PC-9 (cell line): ENCODE measurements at regions not wholly inside any gene's neighbourhood (a gene's known extent, or its start where the extent isn't known, plus 50 kb on each side); places are given as distances from the start of the nearest gene placed in this dataset.

Source experiments
- BruUV-seq: library from RNA; stranded (reverse); fragments of 400-500 nt; replicated peaks from 2 replicates; lab custom pipeline; 2021; lab: Mats Ljungman, UMichigan
- CTCF ChIA-PET: fragments of 300-600 bp; sonication (Branson Sonifier 250); formaldehyde crosslinking; loops from one replicate; lab custom pipeline; 2022; ENCODE audit warnings: antibody characterized with exemption; lab: Charles Lee
- POLR2A ChIA-PET: fragments of 300-600 bp; sonication (Branson Sonifier 250); formaldehyde crosslinking; loops from one replicate; lab custom pipeline; 2022; ENCODE audit warnings: antibody characterized with exemption; ENCODE audit not compliant: unreplicated experiment; lab: Charles Lee
- DNase-seq, 2 experiments: peaks; one replicate each; pipeline versions ENCODE4 v3.0.0 to v3.0.0-alpha.2; 2015 to 2022; ENCODE audit warnings: mixed read lengths in 1 of 2
- H2AFZ ChIP-seq: fragments of 200-600 bp; sonication (generic); 2 replicates; pipeline ENCODE4 v1.8.1; 2017; ENCODE audit warnings: antibody characterized with exemption
- H3F3A ChIP-seq: fragments of 200-600 bp; sonication (generic); 2 replicates; pipeline ENCODE4 v1.8.1; 2017; ENCODE audit warnings: antibody characterized with exemption, mild to moderate bottlenecking, low read depth; ENCODE audit not compliant: insufficient read depth
- H3K27ac ChIP-seq: fragments of 200-600 bp; sonication (generic); 2 replicates; pipeline ENCODE4 v1.6.1; 2016; ENCODE audit warnings: mixed run types
- H3K27me3 ChIP-seq: fragments of 200-600 bp; sonication (generic); 2 replicates; pipeline ENCODE4 v1.6.1; 2016; ENCODE audit warnings: low read depth, mixed run types; ENCODE audit not compliant: insufficient read depth
- H3K36me3 ChIP-seq: fragments of 200-600 bp; sonication (generic); 2 replicates; pipeline ENCODE4 v1.6.1; 2016; ENCODE audit warnings: low read depth, mixed run types
- H3K4me1 ChIP-seq: fragments of 200-600 bp; sonication (generic); replicated peaks from 2 replicates; pipeline ENCODE4 v1.6.1; 2016; ENCODE audit warnings: mixed run types; ENCODE audit not compliant: insufficient read depth
- H3K4me2 ChIP-seq: fragments of 200-600 bp; sonication (generic); 2 replicates; pipeline ENCODE4 v1.6.1; 2017; ENCODE audit warnings: mixed run types
- H3K4me3 ChIP-seq: fragments of 200-600 bp; sonication (generic); 2 replicates; pipeline ENCODE4 v1.6.1; 2016; ENCODE audit warnings: mixed run types
- H3K79me2 ChIP-seq: fragments of 200-600 bp; sonication (generic); 2 replicates; pipeline ENCODE4 v1.6.1; 2017; ENCODE audit warnings: low read depth, mixed run types
- H3K9me2 ChIP-seq: fragments of 200-600 bp; sonication (generic); 2 replicates; pipeline ENCODE4 v1.8.1; 2017; ENCODE audit warnings: mild to moderate bottlenecking; ENCODE audit not compliant: insufficient read depth
- H3K9me3 ChIP-seq: fragments of 200-600 bp; sonication (generic); 2 replicates; pipeline ENCODE4 v1.8.1; 2016; ENCODE audit warnings: low read depth; ENCODE audit not compliant: insufficient read depth
- H4K20me1 ChIP-seq: fragments of 200-600 bp; sonication (generic); 2 replicates; pipeline ENCODE4 v1.8.1; 2017; ENCODE audit not compliant: insufficient read depth
- EZH2 ChIP-seq: fragments of 200-600 bp; sonication (generic); IDR thresholded peaks from 2 replicates; pipeline ENCODE4 v1.8.0; 2017; ENCODE audit warnings: antibody characterized with exemption, low read depth
- intact Hi-C: fragments of 100-400 bp; cut with micrococcal nuclease; formaldehyde crosslinking; loops from one replicate; pipeline ENCODE4 v1.10.0; 2022; ENCODE audit not compliant: unreplicated experiment
- TF ChIP-seq, protein P1 (sequence below): fragments of 200-600 bp; sonication (generic); conservative IDR thresholded peaks from 2 replicates; pipeline ENCODE4 v1.6.1; 2017; ENCODE audit warnings: mixed run types, antibody characterized with exemption, mild to moderate bottlenecking, moderate library complexity

DNA sequence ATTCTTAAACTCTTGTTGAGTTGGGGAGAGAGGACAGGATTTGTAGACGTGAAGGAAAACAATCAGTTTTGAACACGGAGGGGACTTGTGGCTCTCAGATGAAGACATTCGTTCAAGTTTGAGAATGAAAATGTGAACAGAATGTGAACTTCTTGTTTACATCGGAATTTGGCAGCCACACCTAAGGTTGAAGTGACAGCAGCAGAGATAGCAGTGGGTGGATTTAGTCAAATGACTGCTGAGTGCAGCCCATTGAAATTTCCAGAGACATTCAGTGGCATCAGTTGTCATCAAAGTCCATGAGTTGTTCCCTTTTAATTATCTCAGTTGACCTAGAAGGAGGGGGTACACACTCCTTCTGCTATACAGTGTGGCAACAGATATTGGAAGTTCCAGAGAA is 280.0 kb downstream of the SEMA3D start:
- H3K4me1 ChIP-seq: no peaks in the 10 kb centered on the region
- no peaks in the 10 kb centered on the region for H3K9me2 ChIP-seq
- no peak overlapping the region for H3K4me3 ChIP-seq
- no peaks in the 10 kb centered on the region for H4K20me1 ChIP-seq
- no peaks in the 10 kb centered on the region for H3K36me3 ChIP-seq
- no TSS peak for BruUV-seq
- H3F3A ChIP-seq: no peaks in the 10 kb centered on the region
- no peaks in the 10 kb centered on the region for H3K27me3 ChIP-seq
- no peak for DNase-seq
- no peak overlapping the region for H3K27ac ChIP-seq
- peaks cover 4% of the 10 kb centered on the region; the same call in 1 of the 2 replicates for H3K9me3 ChIP-seq
- H3K4me2 ChIP-seq: no peak overlapping the region
- H2AFZ ChIP-seq: no peak overlapping the region
- ChIA-PET CTCF (no interaction called here), POLR2A (no interaction called here)
- no peak for TF ChIP-seq EZH2
- TF ChIP-seq, protein P1, sequence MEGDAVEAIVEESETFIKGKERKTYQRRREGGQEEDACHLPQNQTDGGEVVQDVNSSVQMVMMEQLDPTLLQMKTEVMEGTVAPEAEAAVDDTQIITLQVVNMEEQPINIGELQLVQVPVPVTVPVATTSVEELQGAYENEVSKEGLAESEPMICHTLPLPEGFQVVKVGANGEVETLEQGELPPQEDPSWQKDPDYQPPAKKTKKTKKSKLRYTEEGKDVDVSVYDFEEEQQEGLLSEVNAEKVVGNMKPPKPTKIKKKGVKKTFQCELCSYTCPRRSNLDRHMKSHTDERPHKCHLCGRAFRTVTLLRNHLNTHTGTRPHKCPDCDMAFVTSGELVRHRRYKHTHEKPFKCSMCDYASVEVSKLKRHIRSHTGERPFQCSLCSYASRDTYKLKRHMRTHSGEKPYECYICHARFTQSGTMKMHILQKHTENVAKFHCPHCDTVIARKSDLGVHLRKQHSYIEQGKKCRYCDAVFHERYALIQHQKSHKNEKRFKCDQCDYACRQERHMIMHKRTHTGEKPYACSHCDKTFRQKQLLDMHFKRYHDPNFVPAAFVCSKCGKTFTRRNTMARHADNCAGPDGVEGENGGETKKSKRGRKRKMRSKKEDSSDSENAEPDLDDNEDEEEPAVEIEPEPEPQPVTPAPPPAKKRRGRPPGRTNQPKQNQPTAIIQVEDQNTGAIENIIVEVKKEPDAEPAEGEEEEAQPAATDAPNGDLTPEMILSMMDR: no peak
- intact Hi-C loops: no loop called here
- H3K79me2 ChIP-seq: no peaks in the 10 kb centered on the region

DNA sequence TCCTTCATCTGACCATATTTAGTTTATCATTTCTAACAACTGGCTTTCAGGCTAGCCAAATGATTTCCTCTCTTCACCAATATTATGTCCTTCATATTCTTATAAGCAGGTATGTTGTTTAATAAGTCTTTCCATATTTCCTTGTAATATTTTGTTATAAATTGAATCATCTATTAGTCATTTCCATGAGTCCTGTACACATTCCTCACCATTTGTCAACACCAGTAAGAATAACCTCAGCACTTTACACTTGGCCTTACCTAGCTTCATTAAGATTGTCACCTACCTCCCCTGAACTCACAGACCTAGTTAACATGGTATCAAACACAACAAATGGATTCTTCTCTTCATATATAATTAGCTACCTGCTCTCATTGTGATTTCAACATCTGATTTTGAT is 282.3 kb downstream of the SEMA3D start:
- Histone ChIP-seq H3K9me3 (0 out of 2 replicates have a peak, but pooled peaks cover 4% of the 10 kb centered on the region), H3K9me2 (no peaks in the 10 kb centered on the region), H4K20me1 (no peaks in the 10 kb centered on the region), H2AFZ (0 out of 2 replicates have a peak overlapping the region, but pooled peaks have one; percentile 46), H3K4me1 (no peaks in the 10 kb centered on the region), H3K79me2 (no peaks in the 10 kb centered on the region), H3F3A (no peaks in the 10 kb centered on the region), H3K4me2 (no peak overlapping the region), H3K27me3 (no peaks in the 10 kb centered on the region), H3K36me3 (no peaks in the 10 kb centered on the region), H3K27ac (no peak overlapping the region), H3K4me3 (no peak overlapping the region)
- no peak for DNase-seq
- intact Hi-C loops: no loop called here
- POLR2A ChIA-PET: no interaction called here
- TF ChIP-seq, protein P1: no peak
- TF ChIP-seq EZH2: no peak
- CTCF ChIA-PET: no interaction called here
- no TSS peak for BruUV-seq

DNA sequence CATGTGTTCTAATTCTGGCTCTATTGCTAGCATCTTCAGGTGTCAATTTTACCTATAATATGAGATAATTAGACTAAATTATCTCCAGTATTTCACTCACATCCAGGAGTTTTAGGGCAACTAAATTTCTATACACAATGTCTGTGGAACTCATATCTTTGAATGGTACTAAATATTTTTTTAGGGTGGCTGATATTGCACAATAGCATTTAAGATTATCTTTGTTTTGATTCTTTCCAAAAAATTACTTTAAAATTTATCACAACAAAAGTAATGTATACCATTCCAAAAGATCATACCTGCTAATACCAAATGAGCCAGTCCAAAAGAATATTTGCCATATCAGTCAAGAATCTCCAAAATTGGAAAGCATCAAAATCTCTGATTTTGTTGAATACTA is 285.5 kb downstream of the SEMA3D start:
- Histone ChIP-seq H3K27me3 (no peaks in the 10 kb centered on the region), H3F3A (no peaks in the 10 kb centered on the region), H3K4me1 (no peaks in the 10 kb centered on the region), H3K79me2 (no peaks in the 10 kb centered on the region), H3K4me3 (no peak overlapping the region), H3K27ac (no peak overlapping the region), H2AFZ (no peak overlapping the region), H3K9me2 (no peaks in the 10 kb centered on the region; the same call in 1 of the 2 replicates), H3K9me3 (no peaks in the 10 kb centered on the region), H3K36me3 (no peaks in the 10 kb centered on the region), H3K4me2 (no peak overlapping the region), H4K20me1 (no peaks in the 10 kb centered on the region)
- no peak for DNase-seq
- TF ChIP-seq EZH2: no peak
- TF ChIP-seq, protein P1: no peak
- BruUV-seq: no TSS peak
- intact Hi-C loops: no loop called here
- ChIA-PET CTCF (no interaction called here), POLR2A (no interaction called here)
